Panc1 (cell line): ENCODE measurements at regions not wholly inside any gene's neighbourhood (a gene's known extent, or its start where the extent isn't known, plus 50 kb on each side); places are given as distances from the start of the nearest gene placed in this dataset.

Experiments used
- POLR2AphosphoS5 ChIP-seq: IDR thresholded peaks from 2 replicates; pipeline ENCODE4 v1.6.1; 2012; ENCODE audit warnings: mild to moderate bottlenecking, low read depth, low read length, moderate library complexity
- TF ChIP-seq, protein P1 (sequence below): fragments of 450-650 bp; IDR thresholded peaks from 2 replicates; pipeline ENCODE4 v1.5.1; 2017; ENCODE audit warnings: mild to moderate bottlenecking
- TF ChIP-seq, protein P2 (sequence below), 2 experiments: IDR thresholded peaks; 2 replicates each; pipeline ENCODE4 v1.6.1; 2011 to 2012; ENCODE audit warnings: low read depth in 2 of 2, control low read depth in 1 of 2, low read length in 1 of 2, mild to moderate bottlenecking in 1 of 2, moderate library complexity in 1 of 2; ENCODE audit not compliant: insufficient read depth in 1 of 2

DNA sequence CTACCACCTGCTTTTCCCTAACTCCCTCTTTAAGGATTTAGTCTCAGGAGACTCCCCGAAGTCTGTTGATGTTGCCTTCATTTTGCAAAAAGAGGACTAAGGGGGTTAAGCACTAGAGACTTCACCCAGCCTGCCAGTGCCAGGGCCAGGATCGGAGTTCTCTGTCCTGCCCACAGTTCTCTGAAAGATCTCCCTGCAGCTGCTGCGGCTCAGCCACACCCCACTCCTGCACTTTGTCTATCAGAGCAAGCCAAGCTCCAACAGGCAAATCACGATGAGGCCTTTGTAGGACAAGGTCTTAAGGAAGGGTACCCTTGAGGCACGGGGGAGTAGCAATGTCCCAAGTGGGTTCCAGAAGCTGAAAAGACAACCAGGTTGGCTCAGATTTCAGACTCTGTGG, 148.8 kb upstream of the EGLN3 start:
- TF ChIP-seq, protein P1, sequence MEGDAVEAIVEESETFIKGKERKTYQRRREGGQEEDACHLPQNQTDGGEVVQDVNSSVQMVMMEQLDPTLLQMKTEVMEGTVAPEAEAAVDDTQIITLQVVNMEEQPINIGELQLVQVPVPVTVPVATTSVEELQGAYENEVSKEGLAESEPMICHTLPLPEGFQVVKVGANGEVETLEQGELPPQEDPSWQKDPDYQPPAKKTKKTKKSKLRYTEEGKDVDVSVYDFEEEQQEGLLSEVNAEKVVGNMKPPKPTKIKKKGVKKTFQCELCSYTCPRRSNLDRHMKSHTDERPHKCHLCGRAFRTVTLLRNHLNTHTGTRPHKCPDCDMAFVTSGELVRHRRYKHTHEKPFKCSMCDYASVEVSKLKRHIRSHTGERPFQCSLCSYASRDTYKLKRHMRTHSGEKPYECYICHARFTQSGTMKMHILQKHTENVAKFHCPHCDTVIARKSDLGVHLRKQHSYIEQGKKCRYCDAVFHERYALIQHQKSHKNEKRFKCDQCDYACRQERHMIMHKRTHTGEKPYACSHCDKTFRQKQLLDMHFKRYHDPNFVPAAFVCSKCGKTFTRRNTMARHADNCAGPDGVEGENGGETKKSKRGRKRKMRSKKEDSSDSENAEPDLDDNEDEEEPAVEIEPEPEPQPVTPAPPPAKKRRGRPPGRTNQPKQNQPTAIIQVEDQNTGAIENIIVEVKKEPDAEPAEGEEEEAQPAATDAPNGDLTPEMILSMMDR, result no peak
- TF ChIP-seq, protein P2, sequence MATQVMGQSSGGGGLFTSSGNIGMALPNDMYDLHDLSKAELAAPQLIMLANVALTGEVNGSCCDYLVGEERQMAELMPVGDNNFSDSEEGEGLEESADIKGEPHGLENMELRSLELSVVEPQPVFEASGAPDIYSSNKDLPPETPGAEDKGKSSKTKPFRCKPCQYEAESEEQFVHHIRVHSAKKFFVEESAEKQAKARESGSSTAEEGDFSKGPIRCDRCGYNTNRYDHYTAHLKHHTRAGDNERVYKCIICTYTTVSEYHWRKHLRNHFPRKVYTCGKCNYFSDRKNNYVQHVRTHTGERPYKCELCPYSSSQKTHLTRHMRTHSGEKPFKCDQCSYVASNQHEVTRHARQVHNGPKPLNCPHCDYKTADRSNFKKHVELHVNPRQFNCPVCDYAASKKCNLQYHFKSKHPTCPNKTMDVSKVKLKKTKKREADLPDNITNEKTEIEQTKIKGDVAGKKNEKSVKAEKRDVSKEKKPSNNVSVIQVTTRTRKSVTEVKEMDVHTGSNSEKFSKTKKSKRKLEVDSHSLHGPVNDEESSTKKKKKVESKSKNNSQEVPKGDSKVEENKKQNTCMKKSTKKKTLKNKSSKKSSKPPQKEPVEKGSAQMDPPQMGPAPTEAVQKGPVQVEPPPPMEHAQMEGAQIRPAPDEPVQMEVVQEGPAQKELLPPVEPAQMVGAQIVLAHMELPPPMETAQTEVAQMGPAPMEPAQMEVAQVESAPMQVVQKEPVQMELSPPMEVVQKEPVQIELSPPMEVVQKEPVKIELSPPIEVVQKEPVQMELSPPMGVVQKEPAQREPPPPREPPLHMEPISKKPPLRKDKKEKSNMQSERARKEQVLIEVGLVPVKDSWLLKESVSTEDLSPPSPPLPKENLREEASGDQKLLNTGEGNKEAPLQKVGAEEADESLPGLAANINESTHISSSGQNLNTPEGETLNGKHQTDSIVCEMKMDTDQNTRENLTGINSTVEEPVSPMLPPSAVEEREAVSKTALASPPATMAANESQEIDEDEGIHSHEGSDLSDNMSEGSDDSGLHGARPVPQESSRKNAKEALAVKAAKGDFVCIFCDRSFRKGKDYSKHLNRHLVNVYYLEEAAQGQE (IDR thresholded peaks at IDR 0.05; ENCODE audit: insufficient read depth in 1 of 2, low read depth in 2 of 2, low read length in 1 of 2), result no peak
- no peak for TF ChIP-seq POLR2AphosphoS5
